ENCODE measurements at regions not wholly inside any gene's neighbourhood (a gene's known extent, or its start where the extent isn't known, plus 50 kb on each side); places are given as distances from the start of the nearest gene placed in this dataset.
"Not testable (repeated sequence)": the region's sequence is repeated elsewhere in the genome, so short reads cannot be mapped to it uniquely, and the experiment has no call there.

DNA sequence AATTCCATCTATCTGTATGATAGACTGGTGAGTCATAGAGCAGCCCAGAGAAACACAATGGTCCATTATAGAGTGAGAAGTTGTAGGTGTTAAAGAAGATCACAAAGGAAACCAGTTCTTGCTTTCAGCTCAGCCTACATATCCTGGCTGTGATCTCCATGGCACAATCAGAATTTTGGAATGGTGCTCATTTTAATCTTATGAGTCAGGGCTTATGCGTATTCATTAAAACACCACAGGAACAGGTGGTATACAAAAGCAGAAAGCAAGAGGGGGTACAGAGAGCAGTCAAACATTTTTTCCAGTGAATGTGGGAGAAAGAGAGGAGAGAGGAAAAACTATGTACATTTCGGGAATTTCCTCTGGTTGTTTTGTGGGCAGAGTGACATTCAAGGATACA, 126.9 kb downstream of the MFAP3L start:
- Histone ChIP-seq H3K27me3 (ENCODE audit: control insufficient read depth, insufficient read depth, low read length) (no peaks in the 10 kb centered on the region), H3K9me3 (ENCODE audit: control insufficient read depth, insufficient read depth, low read length) (no peaks in the 10 kb centered on the region), H3K4me3 (ENCODE audit: low read depth, low read length) (no peak overlapping the region), H3K27ac (ENCODE audit: low read depth, low read length) (no peak overlapping the region)
- ChIA-PET CTCF (no interaction called here), POLR2A (no interaction called here)
- TF ChIP-seq, protein P1, sequence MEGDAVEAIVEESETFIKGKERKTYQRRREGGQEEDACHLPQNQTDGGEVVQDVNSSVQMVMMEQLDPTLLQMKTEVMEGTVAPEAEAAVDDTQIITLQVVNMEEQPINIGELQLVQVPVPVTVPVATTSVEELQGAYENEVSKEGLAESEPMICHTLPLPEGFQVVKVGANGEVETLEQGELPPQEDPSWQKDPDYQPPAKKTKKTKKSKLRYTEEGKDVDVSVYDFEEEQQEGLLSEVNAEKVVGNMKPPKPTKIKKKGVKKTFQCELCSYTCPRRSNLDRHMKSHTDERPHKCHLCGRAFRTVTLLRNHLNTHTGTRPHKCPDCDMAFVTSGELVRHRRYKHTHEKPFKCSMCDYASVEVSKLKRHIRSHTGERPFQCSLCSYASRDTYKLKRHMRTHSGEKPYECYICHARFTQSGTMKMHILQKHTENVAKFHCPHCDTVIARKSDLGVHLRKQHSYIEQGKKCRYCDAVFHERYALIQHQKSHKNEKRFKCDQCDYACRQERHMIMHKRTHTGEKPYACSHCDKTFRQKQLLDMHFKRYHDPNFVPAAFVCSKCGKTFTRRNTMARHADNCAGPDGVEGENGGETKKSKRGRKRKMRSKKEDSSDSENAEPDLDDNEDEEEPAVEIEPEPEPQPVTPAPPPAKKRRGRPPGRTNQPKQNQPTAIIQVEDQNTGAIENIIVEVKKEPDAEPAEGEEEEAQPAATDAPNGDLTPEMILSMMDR (IDR thresholded peaks at IDR 0.05; ENCODE audit: low read depth, low read length), result no peak
- no peak for DNase-seq (ENCODE audit: low read depth, low spot score)

DNA sequence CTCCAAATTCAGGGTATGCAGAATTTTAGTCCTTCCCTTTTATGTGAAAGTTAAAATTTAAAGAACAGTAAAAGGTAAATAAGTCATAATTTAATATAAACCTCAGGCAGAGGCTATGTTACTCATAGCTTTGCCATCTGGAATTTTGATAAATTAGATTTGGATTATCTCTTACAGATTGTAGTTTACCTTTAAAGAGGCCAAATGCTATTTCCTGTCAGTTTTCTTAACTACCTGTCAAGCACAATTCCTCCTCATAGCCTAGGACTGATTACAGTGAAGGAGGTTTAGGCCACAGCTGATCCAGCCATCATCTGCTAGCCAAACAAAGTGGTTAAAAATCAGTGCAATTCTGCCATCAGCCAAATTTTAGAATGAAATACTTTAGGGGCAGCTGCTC, 128.1 kb downstream of the MFAP3L start:
- no peak for DNase-seq (ENCODE audit: low read depth, low spot score)
- no peak overlapping the region for H3K27ac ChIP-seq (ENCODE audit: low read depth, low read length)
- no peaks in the 10 kb centered on the region for H3K27me3 ChIP-seq (ENCODE audit: control insufficient read depth, insufficient read depth, low read length)
- ChIA-PET POLR2A (no interaction called here), CTCF (no interaction called here)
- TF ChIP-seq, protein P1 (IDR thresholded peaks at IDR 0.05; ENCODE audit: low read depth, low read length), result no peak
- no peak overlapping the region for H3K4me3 ChIP-seq (ENCODE audit: low read depth, low read length)
- no peaks in the 10 kb centered on the region for H3K9me3 ChIP-seq (ENCODE audit: control insufficient read depth, insufficient read depth, low read length)

DNA sequence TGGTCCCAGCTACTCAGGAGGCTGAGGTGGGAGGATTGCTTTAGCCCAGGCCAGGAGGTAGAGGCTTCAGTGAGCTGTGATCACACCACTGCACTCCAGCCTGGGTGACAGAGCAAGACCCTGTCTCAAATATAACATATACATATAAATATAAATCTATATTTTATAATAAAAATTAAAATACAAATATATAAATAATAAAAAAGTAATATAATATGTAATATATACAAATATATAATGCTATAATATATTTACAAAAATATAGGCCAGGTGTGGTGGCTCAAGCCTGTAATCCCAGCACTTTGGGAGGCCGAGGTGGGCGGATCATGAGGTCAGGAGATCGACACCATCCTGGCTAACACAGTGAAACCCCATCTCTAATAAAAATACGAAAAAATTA, 131.4 kb downstream of the MFAP3L start:
- DNase-seq (ENCODE audit: low read depth, low spot score); H3K4me3 ChIP-seq (ENCODE audit: low read depth, low read length); CTCF ChIA-PET; H3K27ac ChIP-seq (ENCODE audit: low read depth, low read length); POLR2A ChIA-PET; H3K9me3 ChIP-seq (ENCODE audit: control insufficient read depth, insufficient read depth, low read length); H3K27me3 ChIP-seq (ENCODE audit: control insufficient read depth, insufficient read depth, low read length): not testable (repeated sequence)

DNA sequence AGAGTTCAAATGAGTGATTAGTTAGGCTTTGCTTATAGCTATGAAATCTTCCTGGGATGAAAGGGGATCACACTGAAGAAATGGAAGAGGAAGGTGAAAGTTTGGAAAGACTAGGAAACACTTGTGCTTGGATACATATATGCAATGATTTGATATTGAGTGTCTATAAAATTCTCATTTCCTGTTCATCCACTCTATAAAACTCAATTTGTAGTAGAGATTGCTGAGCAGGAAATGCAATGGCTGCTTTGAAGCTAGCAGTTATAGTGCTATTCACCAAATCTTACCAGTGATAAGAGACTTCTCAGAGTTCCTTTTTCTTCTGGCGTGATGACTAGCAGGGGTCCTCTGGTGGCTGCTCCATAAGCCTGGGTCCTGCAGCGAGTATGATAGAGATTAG, 128.1 kb upstream of the HPF1 start:
- TF ChIP-seq, protein P1 (IDR thresholded peaks at IDR 0.05; ENCODE audit: low read depth, low read length), result no peak
- H3K27ac ChIP-seq (ENCODE audit: low read depth, low read length), result no peak overlapping the region
- ChIA-PET POLR2A (no interaction called here), CTCF (no interaction called here)
- H3K9me3 ChIP-seq (ENCODE audit: control insufficient read depth, insufficient read depth, low read length), result no peaks in the 10 kb centered on the region
- H3K27me3 ChIP-seq (ENCODE audit: control insufficient read depth, insufficient read depth, low read length), result no peaks in the 10 kb centered on the region
- H3K4me3 ChIP-seq (ENCODE audit: low read depth, low read length), result no peak overlapping the region
- no peak for DNase-seq (ENCODE audit: low read depth, low spot score)

DNA sequence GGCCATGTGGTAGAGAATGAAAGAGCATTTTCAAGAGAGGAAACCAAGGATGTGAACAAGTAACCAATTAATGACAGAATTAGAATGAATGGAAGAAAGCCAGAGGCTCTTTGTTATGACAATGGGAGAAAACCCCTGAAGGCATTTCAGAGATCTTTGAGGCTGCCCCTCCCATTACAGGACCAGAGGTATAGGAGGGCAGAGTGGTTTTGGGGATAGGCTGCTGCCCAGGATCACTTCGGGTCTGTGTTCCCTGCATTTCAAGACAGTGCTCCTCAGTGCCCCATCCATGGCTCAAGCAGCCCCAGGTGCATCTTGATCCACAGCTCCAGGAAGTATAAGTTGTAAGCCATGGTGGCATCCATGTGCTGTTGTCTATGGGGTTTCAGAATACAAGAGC, 124.0 kb upstream of the HPF1 start:
- Histone ChIP-seq H3K27me3 (ENCODE audit: control insufficient read depth, insufficient read depth, low read length) (no peaks in the 10 kb centered on the region), H3K4me3 (ENCODE audit: low read depth, low read length) (no peak overlapping the region), H3K9me3 (ENCODE audit: control insufficient read depth, insufficient read depth, low read length) (no peaks in the 10 kb centered on the region), H3K27ac (ENCODE audit: low read depth, low read length) (no peak overlapping the region)
- CTCF ChIA-PET, result no interaction called here
- POLR2A ChIA-PET, result no interaction called here
- DNase-seq (ENCODE audit: low read depth, low spot score), result no peak
- TF ChIP-seq, protein P1 (IDR thresholded peaks at IDR 0.05; ENCODE audit: low read depth, low read length), result no peak

DNA sequence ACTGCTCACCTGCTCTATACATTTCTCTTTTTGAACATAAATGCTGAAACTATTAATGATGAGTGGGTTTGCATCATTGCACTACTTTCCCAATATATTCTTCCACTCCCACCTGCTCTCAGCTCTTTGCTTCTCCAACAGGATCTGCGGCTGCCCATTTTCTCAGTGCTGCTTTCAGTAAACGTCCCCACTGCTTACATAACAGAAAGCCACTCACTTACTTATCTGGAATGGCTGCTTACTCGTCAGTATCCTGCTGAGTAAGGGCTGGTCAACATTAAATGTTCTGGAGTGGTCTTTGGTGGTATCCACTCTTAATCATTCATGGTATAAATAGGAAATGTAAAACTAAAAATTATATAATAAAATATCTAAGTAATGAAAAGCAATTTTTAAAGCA, 112.8 kb upstream of the HPF1 start:
- Histone ChIP-seq H3K27ac (ENCODE audit: low read depth, low read length) (no peak overlapping the region), H3K27me3 (ENCODE audit: control insufficient read depth, insufficient read depth, low read length) (no peaks in the 10 kb centered on the region), H3K9me3 (ENCODE audit: control insufficient read depth, insufficient read depth, low read length) (no peaks in the 10 kb centered on the region), H3K4me3 (ENCODE audit: low read depth, low read length) (no peak overlapping the region)
- CTCF ChIA-PET, result no interaction called here
- TF ChIP-seq, protein P1 (IDR thresholded peaks at IDR 0.05; ENCODE audit: low read depth, low read length), result no peak
- no peak for DNase-seq (ENCODE audit: low read depth, low spot score)
- POLR2A ChIA-PET, result no interaction called here
